ENCODE measurements at regions not wholly inside any gene's neighbourhood (a gene's known extent, or its start where the extent isn't known, plus 50 kb on each side); places are given as distances from the start of the nearest gene placed in this dataset.
A peak's percentile ranks its signal among the peaks of the same experiment; 100 is the strongest.

DNA sequence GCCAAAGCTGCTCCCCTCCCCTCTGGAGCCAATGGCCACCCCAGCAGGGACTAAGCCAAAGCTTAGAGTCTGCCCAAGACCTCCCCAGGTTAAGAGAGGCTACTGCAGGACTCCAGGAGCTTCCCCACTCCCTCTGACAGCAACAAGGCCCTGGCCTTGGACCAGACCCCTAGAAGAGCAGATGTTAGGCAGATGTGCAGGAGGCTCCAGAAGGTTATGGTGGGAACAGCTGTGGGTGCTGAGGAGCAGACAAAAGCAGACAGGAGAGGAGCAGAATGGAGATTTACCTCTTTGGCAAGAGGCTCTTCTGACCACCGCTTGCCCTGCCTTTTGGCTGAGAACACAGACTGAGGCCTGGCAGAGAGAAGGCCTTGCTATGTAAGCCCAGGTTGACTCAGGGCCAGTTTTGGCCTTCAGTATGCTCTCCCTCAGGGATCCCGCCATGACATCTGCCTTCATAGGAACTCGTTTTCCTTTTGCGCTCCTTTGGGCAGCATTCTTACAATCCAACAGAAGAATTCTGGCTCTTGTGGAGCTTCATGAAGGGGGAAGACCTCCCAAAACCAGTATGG, 113.0 kb downstream of the RBFOX3 start:
- ATAC-seq (no peak), DNase-seq (ENCODE audit: low read depth, low spot score) (no peak)
- BruUV-seq (replicated peaks) = no TSS peak
- TF ChIP-seq TCF7L2 (IDR thresholded peaks at IDR 0.05; ENCODE audit: low read depth, low read length) (no peak), POLR2AphosphoS5 (IDR thresholded peaks at IDR 0.05; ENCODE audit: low read depth, low read length) (no peak), SIN3A (IDR thresholded peaks at IDR 0.05; ENCODE audit: borderline replicate concordance, insufficient read depth, low read depth, low read length) (no peak)
- TF ChIP-seq, protein P1, sequence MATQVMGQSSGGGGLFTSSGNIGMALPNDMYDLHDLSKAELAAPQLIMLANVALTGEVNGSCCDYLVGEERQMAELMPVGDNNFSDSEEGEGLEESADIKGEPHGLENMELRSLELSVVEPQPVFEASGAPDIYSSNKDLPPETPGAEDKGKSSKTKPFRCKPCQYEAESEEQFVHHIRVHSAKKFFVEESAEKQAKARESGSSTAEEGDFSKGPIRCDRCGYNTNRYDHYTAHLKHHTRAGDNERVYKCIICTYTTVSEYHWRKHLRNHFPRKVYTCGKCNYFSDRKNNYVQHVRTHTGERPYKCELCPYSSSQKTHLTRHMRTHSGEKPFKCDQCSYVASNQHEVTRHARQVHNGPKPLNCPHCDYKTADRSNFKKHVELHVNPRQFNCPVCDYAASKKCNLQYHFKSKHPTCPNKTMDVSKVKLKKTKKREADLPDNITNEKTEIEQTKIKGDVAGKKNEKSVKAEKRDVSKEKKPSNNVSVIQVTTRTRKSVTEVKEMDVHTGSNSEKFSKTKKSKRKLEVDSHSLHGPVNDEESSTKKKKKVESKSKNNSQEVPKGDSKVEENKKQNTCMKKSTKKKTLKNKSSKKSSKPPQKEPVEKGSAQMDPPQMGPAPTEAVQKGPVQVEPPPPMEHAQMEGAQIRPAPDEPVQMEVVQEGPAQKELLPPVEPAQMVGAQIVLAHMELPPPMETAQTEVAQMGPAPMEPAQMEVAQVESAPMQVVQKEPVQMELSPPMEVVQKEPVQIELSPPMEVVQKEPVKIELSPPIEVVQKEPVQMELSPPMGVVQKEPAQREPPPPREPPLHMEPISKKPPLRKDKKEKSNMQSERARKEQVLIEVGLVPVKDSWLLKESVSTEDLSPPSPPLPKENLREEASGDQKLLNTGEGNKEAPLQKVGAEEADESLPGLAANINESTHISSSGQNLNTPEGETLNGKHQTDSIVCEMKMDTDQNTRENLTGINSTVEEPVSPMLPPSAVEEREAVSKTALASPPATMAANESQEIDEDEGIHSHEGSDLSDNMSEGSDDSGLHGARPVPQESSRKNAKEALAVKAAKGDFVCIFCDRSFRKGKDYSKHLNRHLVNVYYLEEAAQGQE (IDR thresholded peaks at IDR 0.05; ENCODE audit: insufficient read depth in 1 of 2, low read depth in 2 of 2, low read length in 1 of 2) = no peak
- TF ChIP-seq, protein P2, sequence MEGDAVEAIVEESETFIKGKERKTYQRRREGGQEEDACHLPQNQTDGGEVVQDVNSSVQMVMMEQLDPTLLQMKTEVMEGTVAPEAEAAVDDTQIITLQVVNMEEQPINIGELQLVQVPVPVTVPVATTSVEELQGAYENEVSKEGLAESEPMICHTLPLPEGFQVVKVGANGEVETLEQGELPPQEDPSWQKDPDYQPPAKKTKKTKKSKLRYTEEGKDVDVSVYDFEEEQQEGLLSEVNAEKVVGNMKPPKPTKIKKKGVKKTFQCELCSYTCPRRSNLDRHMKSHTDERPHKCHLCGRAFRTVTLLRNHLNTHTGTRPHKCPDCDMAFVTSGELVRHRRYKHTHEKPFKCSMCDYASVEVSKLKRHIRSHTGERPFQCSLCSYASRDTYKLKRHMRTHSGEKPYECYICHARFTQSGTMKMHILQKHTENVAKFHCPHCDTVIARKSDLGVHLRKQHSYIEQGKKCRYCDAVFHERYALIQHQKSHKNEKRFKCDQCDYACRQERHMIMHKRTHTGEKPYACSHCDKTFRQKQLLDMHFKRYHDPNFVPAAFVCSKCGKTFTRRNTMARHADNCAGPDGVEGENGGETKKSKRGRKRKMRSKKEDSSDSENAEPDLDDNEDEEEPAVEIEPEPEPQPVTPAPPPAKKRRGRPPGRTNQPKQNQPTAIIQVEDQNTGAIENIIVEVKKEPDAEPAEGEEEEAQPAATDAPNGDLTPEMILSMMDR (IDR thresholded peaks at IDR 0.05) = no peak
- Histone ChIP-seq H3K4me3 (ENCODE audit: low read depth in 2 of 2, low read length in 2 of 2) (no peak overlapping the region), H3K36me3 (ENCODE audit: control insufficient read depth, insufficient read depth, low read length) (no peaks in the 10 kb centered on the region), H3K4me1 (ENCODE audit: control insufficient read depth, insufficient read depth, low read length) (peaks cover 7% of the 10 kb centered on the region), H3K9me3 (ENCODE audit: control insufficient read depth, insufficient read depth, low read depth, low read length) (no peaks in the 10 kb centered on the region), H3K27me3 (ENCODE audit: control insufficient read depth, insufficient read depth, low read length) (peaks cover 4% of the 10 kb centered on the region; the same call in 1 of the 2 replicates), H3K27ac (ENCODE audit: low read length) (no peak overlapping the region)
- POLR2A ChIA-PET = no interaction called here
- CTCF ChIA-PET = no interaction called here
- in situ Hi-C loops (cut with HindIII; ENCODE audit: low pct_unique_long_range_greater_than_20kb, low sequenced_read_pairs) = no loop called here
- intact Hi-C loops (cut with micrococcal nuclease; ENCODE audit: unreplicated experiment) = no loop called here

DNA sequence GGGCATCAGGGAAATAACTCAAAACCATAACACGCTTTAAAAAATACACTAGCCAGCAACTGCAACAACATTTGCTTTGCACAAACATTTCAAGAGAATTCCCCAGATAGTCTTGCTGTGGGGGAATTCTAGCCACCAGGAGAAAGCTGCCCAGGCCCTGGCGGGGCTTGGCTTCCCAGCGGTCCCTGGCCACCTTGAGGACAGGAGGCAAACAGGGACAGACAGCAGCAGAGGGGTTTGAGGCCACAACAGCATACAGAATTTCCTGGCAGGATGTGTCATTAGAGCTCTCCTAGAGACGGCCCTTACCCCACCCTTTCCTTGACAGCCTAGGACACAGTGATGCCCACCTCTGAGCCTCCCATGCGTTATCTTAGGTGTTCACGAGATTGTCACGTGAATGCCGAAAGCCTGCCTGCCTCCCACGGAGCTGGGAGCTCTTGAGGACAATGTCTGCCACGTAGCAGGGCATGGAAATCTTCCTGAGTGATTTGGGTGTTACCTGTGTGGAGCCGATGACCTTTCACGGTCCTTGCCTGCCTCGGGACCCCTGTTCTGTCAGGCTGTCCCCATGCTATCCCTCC, 114.3 kb downstream of the RBFOX3 start:
- ChIA-PET POLR2A (no interaction called here), CTCF (no interaction called here)
- Histone ChIP-seq H3K36me3 (ENCODE audit: control insufficient read depth, insufficient read depth, low read length) (no peaks in the 10 kb centered on the region), H3K9me3 (ENCODE audit: control insufficient read depth, insufficient read depth, low read depth, low read length) (no peaks in the 10 kb centered on the region), H3K4me1 (ENCODE audit: control insufficient read depth, insufficient read depth, low read length) (peaks cover 7% of the 10 kb centered on the region), H3K27me3 (ENCODE audit: control insufficient read depth, insufficient read depth, low read length) (no peaks in the 10 kb centered on the region; the same call in 1 of the 2 replicates), H3K27ac (ENCODE audit: low read length) (no peak overlapping the region), H3K4me3 (ENCODE audit: low read depth in 2 of 2, low read length in 2 of 2) (no peak overlapping the region)
- DNase-seq (ENCODE audit: low read depth, low spot score) (no peak), ATAC-seq (peak; percentile 53)
- TF ChIP-seq, protein P2 (IDR thresholded peaks at IDR 0.05) = no peak
- TF ChIP-seq SIN3A (IDR thresholded peaks at IDR 0.05; ENCODE audit: borderline replicate concordance, insufficient read depth, low read depth, low read length) (no peak), POLR2AphosphoS5 (IDR thresholded peaks at IDR 0.05; ENCODE audit: low read depth, low read length) (no peak), TCF7L2 (IDR thresholded peaks at IDR 0.05; ENCODE audit: low read depth, low read length) (no peak)
- TF ChIP-seq, protein P1 (IDR thresholded peaks at IDR 0.05; ENCODE audit: insufficient read depth in 1 of 2, low read depth in 2 of 2, low read length in 1 of 2) = no peak
- in situ Hi-C loops (cut with HindIII; ENCODE audit: low pct_unique_long_range_greater_than_20kb, low sequenced_read_pairs) = no loop called here
- intact Hi-C loops (cut with micrococcal nuclease; ENCODE audit: unreplicated experiment) = no loop called here
- BruUV-seq (replicated peaks) = no TSS peak
